T-helper 17 cell (primary cell): ENCODE measurements at regions not wholly inside any gene's neighbourhood (a gene's known extent, or its start where the extent isn't known, plus 50 kb on each side); places are given as distances from the start of the nearest gene placed in this dataset.
"Not testable (repeated sequence)": the region's sequence is repeated elsewhere in the genome, so short reads cannot be mapped to it uniquely, and the experiment has no call there.

Source experiments
- ATAC-seq: fragments of 150-1000 bp; cut with Tn5 transposase; 2 replicates; pipeline ENCODE4 v1.10.0; 2021; ENCODE audit warnings: mild to moderate bottlenecking, moderate library complexity
- DNase-seq, 3 donors: peaks; one replicate each; pipeline versions ENCODE4 v3.0.0 to v3.0.0-alpha.2; 2020 to 2021
- H3K9me3 ChIP-seq: one replicate; pipeline ENCODE4 v1.7.0; 2013; ENCODE audit warnings: low read length, mild to moderate bottlenecking; ENCODE audit not compliant: control insufficient read depth, poor library complexity, severe bottlenecking
- H3K27ac Mint-ChIP-seq: one replicate; pipeline ENCODE4 v1.8.0; 2022; ENCODE audit warnings: mild to moderate bottlenecking, moderate library complexity, mixed read lengths
- H3K27me3 Mint-ChIP-seq: one replicate; pipeline ENCODE4 v1.8.0; 2022; ENCODE audit warnings: mixed read lengths
- H3K36me3 Mint-ChIP-seq: one replicate; pipeline ENCODE4 v1.8.0; 2022; ENCODE audit warnings: low read depth, mixed read lengths
- H3K4me1 Mint-ChIP-seq: one replicate; pipeline ENCODE4 v1.8.0; 2022; ENCODE audit warnings: mild to moderate bottlenecking, mixed read lengths
- H3K4me3 Mint-ChIP-seq: one replicate; pipeline ENCODE4 v1.8.0; 2022; ENCODE audit warnings: mild to moderate bottlenecking, moderate library complexity, mixed read lengths

DNA sequence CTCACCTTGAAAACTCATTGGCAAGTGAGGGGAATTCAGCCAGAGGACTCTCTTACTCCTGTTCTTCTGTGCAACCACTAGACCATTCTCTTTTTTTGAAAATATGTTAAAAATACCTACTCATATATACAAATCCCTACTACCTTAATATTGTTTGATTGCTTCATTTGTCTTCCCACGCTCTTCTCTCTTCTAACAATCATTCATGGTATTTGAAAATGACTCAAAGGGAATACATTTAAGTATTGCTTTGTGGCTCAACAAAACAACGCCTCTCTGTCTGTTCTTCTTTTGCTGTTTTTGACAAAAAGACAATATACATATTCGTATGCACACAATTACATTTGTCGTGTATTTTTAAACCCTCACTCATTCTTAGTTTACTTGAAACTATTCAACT is 589.4 kb downstream of the ANKRD50 start:
- H3K27ac Mint-ChIP-seq, result no peak overlapping the region
- no peak for DNase-seq
- no peaks in the 10 kb centered on the region for H3K9me3 ChIP-seq
- no peaks in the 10 kb centered on the region for H3K36me3 Mint-ChIP-seq
- no peaks in the 10 kb centered on the region for H3K27me3 Mint-ChIP-seq
- no peak overlapping the region for H3K4me3 Mint-ChIP-seq
- no peak for ATAC-seq
- H3K4me1 Mint-ChIP-seq, result no peaks in the 10 kb centered on the region

DNA sequence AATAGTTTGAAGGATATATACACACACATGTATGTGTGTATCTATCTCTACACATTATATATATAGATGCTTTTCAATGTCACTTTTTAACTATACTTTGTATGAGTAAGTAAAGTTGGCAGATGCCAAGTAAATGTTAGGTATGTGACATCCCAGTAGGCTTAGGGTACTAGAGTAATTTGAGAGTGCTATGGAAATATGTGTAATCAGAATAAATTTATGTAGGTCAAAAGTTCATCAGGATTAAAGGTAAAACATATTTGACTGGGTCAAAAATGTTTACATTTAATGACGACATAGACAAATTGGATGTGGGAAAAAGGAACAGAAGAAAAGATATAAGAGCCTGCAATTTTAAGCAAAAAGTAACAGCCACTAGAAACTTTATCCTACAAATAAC is 588.8 kb downstream of the ANKRD50 start:
- Mint-ChIP-seq H3K4me3 (no peak overlapping the region), H3K36me3 (no peaks in the 10 kb centered on the region)

DNA sequence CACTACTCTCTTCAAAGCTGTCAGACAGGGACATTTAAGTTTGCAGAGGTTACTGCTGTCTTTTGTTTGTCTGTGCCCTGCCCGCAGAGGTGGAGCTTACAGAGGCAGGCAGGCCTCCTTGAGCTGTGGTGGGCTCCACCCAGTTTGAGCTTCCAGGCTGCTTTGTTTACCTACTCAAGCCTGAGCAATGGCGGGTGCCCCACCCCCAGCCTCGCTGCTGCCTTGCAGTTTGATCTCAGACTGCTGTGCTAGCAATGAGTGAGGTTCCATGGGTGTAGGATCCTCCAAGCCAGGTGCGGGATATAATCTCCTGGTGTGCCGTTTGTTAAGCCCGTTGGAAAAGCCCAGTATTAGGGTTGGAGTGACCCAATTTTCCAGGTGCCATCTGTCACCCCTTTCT is 581.2 kb downstream of the ANKRD50 start:
- H3K36me3 Mint-ChIP-seq, DNase-seq, ATAC-seq, H3K4me3 Mint-ChIP-seq, H3K27me3 Mint-ChIP-seq, H3K4me1 Mint-ChIP-seq, H3K9me3 ChIP-seq, H3K27ac Mint-ChIP-seq: not testable (repeated sequence)

More for the DNA sequence above, 588.8 kb downstream of the ANKRD50 start:
- Mint-ChIP-seq H3K4me1 (no peaks in the 10 kb centered on the region), H3K27ac (no peak overlapping the region), H3K27me3 (no peaks in the 10 kb centered on the region)
- ATAC-seq (no peak), DNase-seq (no peak)
- H3K9me3 ChIP-seq, result no peaks in the 10 kb centered on the region

DNA sequence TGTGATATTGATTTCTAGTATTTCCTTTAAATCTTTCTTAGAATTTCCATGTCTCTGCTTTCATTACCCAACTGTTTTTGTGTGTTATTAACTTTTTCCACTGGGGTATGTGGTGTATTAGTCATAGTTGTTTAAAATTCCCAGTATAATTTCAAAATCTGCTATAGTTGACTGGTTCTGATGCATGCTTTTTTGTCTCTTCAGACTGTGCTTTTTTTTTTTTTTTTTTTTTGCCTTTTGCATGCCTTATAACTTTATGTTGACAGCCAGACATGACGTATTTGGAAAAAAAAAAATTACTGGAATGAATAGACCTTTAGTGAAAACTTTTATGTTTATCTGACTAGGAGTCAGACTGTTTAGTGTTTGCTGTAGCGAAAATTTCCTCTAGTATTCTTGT is 580.4 kb downstream of the ANKRD50 start:
- no peak for ATAC-seq
- Mint-ChIP-seq H3K36me3 (no peaks in the 10 kb centered on the region), H3K4me1 (no peaks in the 10 kb centered on the region), H3K27ac (no peak overlapping the region), H3K27me3 (no peaks in the 10 kb centered on the region), H3K4me3 (no peak overlapping the region)
- H3K9me3 ChIP-seq, result no peaks in the 10 kb centered on the region
- no peak for DNase-seq

DNA sequence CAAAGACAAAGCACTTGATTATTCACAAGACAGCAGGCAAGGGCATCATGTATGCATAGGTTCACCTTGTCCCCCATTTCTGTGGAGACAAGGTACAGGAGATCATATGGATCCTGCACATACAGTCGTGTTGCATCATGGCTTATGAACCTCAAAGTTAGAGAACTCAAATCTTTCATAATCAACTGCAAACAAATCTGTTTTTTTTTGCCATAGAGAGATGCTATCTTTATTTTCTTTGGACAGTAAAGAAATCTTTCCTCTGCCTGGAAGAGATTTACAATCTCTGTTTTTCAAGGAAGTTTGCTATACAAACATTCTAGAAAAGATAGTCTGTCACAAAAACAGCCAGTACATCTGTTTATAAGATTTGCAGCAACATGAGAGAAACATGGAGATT is 578.8 kb downstream of the ANKRD50 start:
- Mint-ChIP-seq H3K36me3 (no peaks in the 10 kb centered on the region), H3K27me3 (no peaks in the 10 kb centered on the region), H3K4me1 (no peaks in the 10 kb centered on the region), H3K4me3 (no peak overlapping the region), H3K27ac (no peak overlapping the region)
- H3K9me3 ChIP-seq, result no peaks in the 10 kb centered on the region
- DNase-seq, result no peak
- ATAC-seq, result no peak

DNA sequence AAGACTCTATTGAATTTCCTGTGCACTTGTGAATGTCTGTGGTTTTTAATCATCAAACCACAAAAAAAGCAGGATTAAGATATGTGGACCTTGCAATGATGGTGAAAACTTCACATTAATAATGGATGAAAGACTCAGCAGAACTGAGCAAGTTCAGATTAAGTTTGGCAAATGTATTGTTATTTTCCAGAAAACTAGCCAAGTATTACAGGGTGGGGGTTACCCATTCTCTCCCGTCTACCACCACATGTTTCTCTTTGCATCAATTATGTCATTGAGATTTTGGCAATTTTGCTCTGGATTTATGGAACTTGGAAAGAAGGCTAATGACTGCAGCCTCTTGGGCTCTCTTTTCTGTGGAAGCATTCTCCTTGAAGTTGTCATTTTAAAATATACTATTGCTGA is 577.1 kb downstream of the ANKRD50 start:
- ATAC-seq, result no peak
- no peaks in the 10 kb centered on the region for H3K4me1 Mint-ChIP-seq

DNA sequence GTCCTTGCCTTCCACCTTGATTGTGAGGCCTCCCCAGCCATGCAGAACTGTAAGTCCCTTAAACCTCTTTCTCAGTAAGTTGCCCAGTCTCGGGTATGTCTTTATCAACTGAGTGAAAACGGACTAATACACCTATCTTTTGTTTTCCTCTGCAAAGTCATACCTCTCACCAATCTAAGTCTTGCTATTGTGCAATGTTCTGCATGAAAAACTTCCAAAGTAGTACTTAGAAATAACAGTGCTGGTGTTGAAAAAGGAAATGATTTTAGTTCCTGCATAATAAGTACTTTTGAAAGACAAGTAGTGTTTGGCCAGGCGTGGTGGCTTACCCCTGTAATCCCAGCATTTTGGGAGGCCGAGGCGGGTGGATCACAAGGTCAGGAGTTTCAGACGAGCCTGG is 573.5 kb downstream of the ANKRD50 start:
- DNase-seq (no peak), ATAC-seq (no peak)
- H3K27me3 Mint-ChIP-seq, result no peaks in the 10 kb centered on the region
- no peaks in the 10 kb centered on the region for H3K9me3 ChIP-seq
- H3K4me1 Mint-ChIP-seq, result no peaks in the 10 kb centered on the region
- H3K4me3 Mint-ChIP-seq, result no peak overlapping the region
- H3K36me3 Mint-ChIP-seq, result no peaks in the 10 kb centered on the region
- no peak overlapping the region for H3K27ac Mint-ChIP-seq

More for the DNA sequence above, 577.1 kb downstream of the ANKRD50 start:
- Mint-ChIP-seq H3K27ac (no peak overlapping the region), H3K27me3 (no peaks in the 10 kb centered on the region), H3K4me3 (no peak overlapping the region), H3K36me3 (no peaks in the 10 kb centered on the region)
- no peaks in the 10 kb centered on the region for H3K9me3 ChIP-seq
- DNase-seq, result no peak

DNA sequence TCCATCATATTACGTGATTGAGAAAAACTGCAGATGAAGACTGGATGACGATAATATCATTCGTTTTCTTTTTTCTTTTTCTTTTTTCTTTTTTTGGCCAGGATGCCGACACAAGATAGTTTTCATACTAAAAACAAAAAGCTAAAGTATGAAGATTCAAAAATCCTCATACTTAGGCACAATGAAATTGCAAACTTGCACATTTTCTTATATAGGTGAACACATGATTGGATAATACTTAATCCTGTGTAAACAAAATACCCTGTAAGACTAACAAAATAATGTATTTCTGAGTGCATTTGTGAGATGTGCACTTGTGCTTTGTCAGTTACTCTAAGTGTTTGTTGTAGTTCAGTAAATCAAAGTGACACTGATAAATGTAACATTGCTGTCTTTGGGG is 568.9 kb downstream of the ANKRD50 start:
- ATAC-seq (no peak), DNase-seq (no peak)
- H3K27me3 Mint-ChIP-seq, result no peaks in the 10 kb centered on the region
- H3K36me3 Mint-ChIP-seq, result no peaks in the 10 kb centered on the region
- H3K27ac Mint-ChIP-seq, result no peak overlapping the region
- H3K4me1 Mint-ChIP-seq, result no peaks in the 10 kb centered on the region
- H3K9me3 ChIP-seq, result no peaks in the 10 kb centered on the region
- H3K4me3 Mint-ChIP-seq, result no peak overlapping the region

DNA sequence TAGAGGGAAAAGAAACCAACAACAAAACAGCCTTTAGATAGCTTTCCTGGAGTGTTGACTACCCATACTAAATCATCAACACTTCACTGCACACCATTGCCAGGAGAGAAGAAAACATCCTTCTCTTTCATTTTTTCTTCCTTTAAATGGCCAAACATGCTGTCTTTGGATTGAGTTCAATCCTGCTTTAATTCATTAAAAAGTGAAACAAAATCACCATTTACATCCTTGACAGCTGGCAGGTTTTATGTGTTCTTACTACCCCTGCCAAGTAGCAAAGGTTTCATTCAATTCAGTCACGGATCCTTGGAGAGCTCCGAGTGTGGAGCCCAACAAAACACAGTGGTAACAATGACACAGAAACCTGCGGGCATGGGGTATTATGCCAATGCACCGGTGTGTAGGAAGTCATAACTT is 568.3 kb downstream of the ANKRD50 start:
- Mint-ChIP-seq H3K4me3 (no peak overlapping the region), H3K27ac (no peak overlapping the region)
- ATAC-seq, result no peak

DNA sequence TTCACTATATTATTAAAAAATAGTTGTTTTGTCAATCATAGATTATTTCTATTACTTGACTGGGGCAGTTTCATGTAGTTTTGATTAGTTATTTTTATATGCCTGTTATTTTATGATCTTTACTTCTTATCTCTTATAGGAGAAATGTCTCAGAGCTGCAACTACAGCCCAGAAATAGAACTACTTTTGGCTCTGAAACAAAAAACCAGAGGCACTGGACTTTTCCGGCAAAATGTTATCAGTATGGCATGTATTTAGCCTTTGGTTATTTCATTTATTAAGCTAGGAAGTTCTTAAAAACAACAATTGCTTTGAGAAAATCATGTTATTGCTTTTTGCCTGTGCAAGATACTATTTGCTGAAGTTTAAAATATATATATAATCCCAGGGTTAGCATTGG is 566.5 kb downstream of the ANKRD50 start:
- no peak for ATAC-seq
- Mint-ChIP-seq H3K4me1 (no peaks in the 10 kb centered on the region), H3K27me3 (no peaks in the 10 kb centered on the region), H3K36me3 (no peaks in the 10 kb centered on the region), H3K4me3 (no peak overlapping the region), H3K27ac (no peak overlapping the region)
- no peak for DNase-seq
- no peaks in the 10 kb centered on the region for H3K9me3 ChIP-seq

More for the DNA sequence above, 568.3 kb downstream of the ANKRD50 start:
- H3K36me3 Mint-ChIP-seq, result no peaks in the 10 kb centered on the region
- H3K27me3 Mint-ChIP-seq, result no peaks in the 10 kb centered on the region
- H3K9me3 ChIP-seq, result no peaks in the 10 kb centered on the region
- H3K4me1 Mint-ChIP-seq, result no peaks in the 10 kb centered on the region
- DNase-seq, result no peak

DNA sequence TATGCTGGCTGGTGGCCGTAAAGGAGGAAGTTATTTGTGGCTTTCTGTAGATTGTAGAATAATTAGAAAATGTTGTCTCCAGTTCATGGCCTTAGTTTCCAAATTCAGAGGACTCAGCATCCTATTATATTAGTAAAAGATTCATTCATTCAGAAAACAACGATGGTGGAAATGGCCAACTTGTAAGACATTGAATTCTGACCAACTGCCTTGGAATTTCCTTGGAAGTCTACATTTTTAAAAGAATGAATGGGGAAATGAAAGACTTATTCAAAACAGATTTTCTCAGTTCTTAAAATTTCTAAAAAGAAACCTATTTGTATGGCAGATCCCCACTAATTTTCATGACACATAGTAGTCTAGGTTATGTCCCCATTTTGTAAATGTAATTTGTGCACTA is 561.5 kb downstream of the ANKRD50 start:
- Mint-ChIP-seq H3K27ac (no peak overlapping the region), H3K27me3 (no peaks in the 10 kb centered on the region), H3K36me3 (no peaks in the 10 kb centered on the region), H3K4me3 (no peak overlapping the region), H3K4me1 (no peaks in the 10 kb centered on the region)
- no peaks in the 10 kb centered on the region for H3K9me3 ChIP-seq
- ATAC-seq (no peak), DNase-seq (no peak)

DNA sequence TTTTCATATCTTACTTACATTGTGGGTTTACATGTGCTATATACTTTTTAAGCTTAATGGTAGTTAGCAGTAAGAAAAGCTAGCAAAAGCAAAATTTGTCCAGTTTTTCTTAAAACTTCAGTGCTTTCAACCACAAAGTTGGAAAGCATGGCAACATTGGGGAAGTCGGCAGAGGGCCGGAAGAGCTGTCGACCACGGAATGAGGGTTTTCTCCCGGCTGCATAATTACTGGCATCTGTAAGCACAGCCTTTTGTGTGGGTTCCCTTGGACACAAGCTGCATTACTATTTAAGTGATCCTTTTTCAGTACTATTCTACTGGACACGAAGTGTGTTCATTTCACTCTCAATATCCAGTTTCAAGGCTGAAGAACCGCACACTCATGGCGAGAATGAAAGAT is 560.4 kb downstream of the ANKRD50 start:
- no peak for DNase-seq
- H3K9me3 ChIP-seq, result no peaks in the 10 kb centered on the region
- ATAC-seq, result no peak
- Mint-ChIP-seq H3K27me3 (no peaks in the 10 kb centered on the region), H3K27ac (no peak overlapping the region), H3K36me3 (no peaks in the 10 kb centered on the region), H3K4me1 (no peaks in the 10 kb centered on the region), H3K4me3 (no peak overlapping the region)

DNA sequence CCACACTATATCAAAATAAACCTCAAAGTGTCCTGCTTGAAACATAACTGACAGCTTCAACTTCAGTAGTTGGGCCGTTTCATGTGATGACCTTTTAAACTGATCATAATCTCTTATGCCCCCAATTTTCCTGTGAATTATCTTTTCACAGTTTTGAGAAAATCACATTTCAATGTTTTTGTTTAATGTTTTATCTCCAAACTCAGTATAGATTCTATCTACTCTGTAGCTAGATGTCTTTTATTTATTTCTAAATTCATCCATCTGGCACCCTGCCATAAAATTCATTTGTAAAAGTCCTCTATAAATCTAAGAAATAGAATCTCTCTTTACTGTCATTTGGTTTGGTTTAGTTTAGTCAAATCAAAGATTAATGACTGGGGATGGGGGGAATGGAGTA is 557.3 kb downstream of the ANKRD50 start:
- no peaks in the 10 kb centered on the region for H3K9me3 ChIP-seq
- Mint-ChIP-seq H3K36me3 (no peaks in the 10 kb centered on the region), H3K27ac (no peak overlapping the region), H3K27me3 (no peaks in the 10 kb centered on the region), H3K4me3 (no peak overlapping the region), H3K4me1 (no peaks in the 10 kb centered on the region)
- DNase-seq (no peak), ATAC-seq (no peak)

DNA sequence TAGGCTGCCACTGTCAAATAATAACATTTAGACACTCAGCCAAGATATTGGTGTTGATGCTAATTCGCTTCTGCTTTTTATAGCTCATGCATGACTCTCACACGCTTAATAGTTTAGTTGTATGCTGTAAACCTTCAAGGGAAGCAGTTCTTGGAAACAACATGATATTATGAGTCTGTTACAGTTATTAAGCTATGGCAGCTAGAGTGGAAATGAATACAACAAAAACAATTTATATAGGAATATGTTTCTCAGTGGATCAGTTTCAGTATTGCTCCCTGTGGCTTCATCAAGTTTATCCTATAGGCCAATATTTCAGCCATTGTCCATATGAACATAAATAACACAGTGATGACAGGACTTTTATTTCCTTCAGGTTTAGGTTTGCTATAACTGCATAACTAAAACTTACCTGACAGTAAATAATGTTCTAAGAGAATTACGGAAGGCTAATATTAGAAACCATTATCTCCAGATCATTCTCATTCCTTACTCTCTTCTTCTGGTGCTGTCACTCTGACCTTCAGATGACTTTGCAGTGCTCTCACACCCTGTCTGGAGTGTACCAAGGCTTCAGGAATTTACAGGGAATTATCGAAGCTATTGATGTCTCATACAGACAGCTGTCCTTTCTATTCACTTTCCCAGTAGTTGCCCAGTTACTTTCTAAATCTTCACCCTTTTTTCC is 555.0 kb downstream of the ANKRD50 start:
- DNase-seq (no peak), ATAC-seq (no peak)
- Mint-ChIP-seq H3K27me3 (no peaks in the 10 kb centered on the region), H3K36me3 (no peaks in the 10 kb centered on the region), H3K27ac (no peak overlapping the region), H3K4me1 (no peaks in the 10 kb centered on the region), H3K4me3 (no peak overlapping the region)
- H3K9me3 ChIP-seq, result no peaks in the 10 kb centered on the region
